ENCODE measurements at regions not wholly inside any gene's neighbourhood (a gene's known extent, or its start where the extent isn't known, plus 50 kb on each side); places are given as distances from the start of the nearest gene placed in this dataset.
A peak's percentile ranks its signal among the peaks of the same experiment; 100 is the strongest.

GRCh38 chr2:150041722-150042425 is 445.6 kb downstream of the RND3 start:
- Histone ChIP-seq H3K4me3 (ENCODE audit: low read length) (no peak overlapping the region), H3K9me3 (ENCODE audit: low read length) (no peaks in the 10 kb centered on the region), H2AFZ (ENCODE audit: low read length) (peak overlapping the region; percentile 33; the same call in 1 of the 2 replicates), H3K36me3 (ENCODE audit: low read depth, low read length) (no peaks in the 10 kb centered on the region), H3K79me2 (ENCODE audit: low read length) (no peaks in the 10 kb centered on the region), H3K27me3 (ENCODE audit: low read length) (no peaks in the 10 kb centered on the region), H3K9me2 (replicated peaks; ENCODE audit: low read length) (peaks cover 3% of the 10 kb centered on the region; the same call in 1 of the 2 replicates), H3K27ac (ENCODE audit: low read length) (0 out of 2 replicates have a peak overlapping the region, but pooled peaks have one; percentile 17), H3K4me2 (ENCODE audit: low read length) (no peak overlapping the region), H3F3A (ENCODE audit: low read length, unreplicated experiment) (no peaks in the 10 kb centered on the region), H4K20me1 (ENCODE audit: low read length) (no peaks in the 10 kb centered on the region), H3K9ac (ENCODE audit: low read length) (no peak overlapping the region), H3K4me1 (ENCODE audit: insufficient read depth, low read length) (peaks cover 44% of the 10 kb centered on the region)
- intact Hi-C loops (cut with micrococcal nuclease), result no loop called here
- TF ChIP-seq CTCF (conservative IDR thresholded peaks at IDR 0.05; ENCODE audit: low read depth, low read length) (no peak), EZH2 (IDR thresholded peaks at IDR 0.05; ENCODE audit: low read length, unreplicated experiment) (no peak), EZH2phosphoT487 (IDR thresholded peaks at IDR 0.05; ENCODE audit: borderline replicate concordance, low read length) (no peak)
- no TSS peak for BruUV-seq (replicated peaks)
- DNase-seq, result peak; percentile 32
- ChIA-PET POLR2A (ENCODE audit: unreplicated experiment) (no interaction called here), CTCF (no interaction called here)
- peak; percentile 34 for ATAC-seq

GRCh38 chr2:150036622-150037021 is 449.0 kb upstream of the MMADHC start:
- no peaks in the 10 kb centered on the region for H4K20me1 ChIP-seq (ENCODE audit: low read length)
- no peaks in the 10 kb centered on the region for H3K27me3 ChIP-seq (ENCODE audit: low read length)
- H3K9me2 ChIP-seq (replicated peaks; ENCODE audit: low read length), result no peaks in the 10 kb centered on the region
- ATAC-seq (no peak; the same call in 1 of the 2 replicates), DNase-seq (no peak)
- ChIA-PET POLR2A (ENCODE audit: unreplicated experiment) (interaction anchor here (0.6 to 0.7 kb wide), 2 partner anchors 11 to 460 kb away, joined by 3 to 5 read pairs; no protein-coding TSS in a partner anchor), CTCF (no interaction called here)
- BruUV-seq (replicated peaks), result no TSS peak
- intact Hi-C loops (cut with micrococcal nuclease), result no loop called here
- H3K4me3 ChIP-seq (ENCODE audit: low read length), result no peak overlapping the region
- no peak for TF ChIP-seq EZH2phosphoT487 (IDR thresholded peaks at IDR 0.05; ENCODE audit: borderline replicate concordance, low read length)
- no peak for TF ChIP-seq CTCF (conservative IDR thresholded peaks at IDR 0.05; ENCODE audit: low read depth, low read length)
- no peak for TF ChIP-seq EZH2 (IDR thresholded peaks at IDR 0.05; ENCODE audit: low read length, unreplicated experiment)
- no peak overlapping the region for H3K27ac ChIP-seq (ENCODE audit: low read length)
- no peaks in the 10 kb centered on the region for H3F3A ChIP-seq (ENCODE audit: low read length, unreplicated experiment)
- peak overlapping the region; percentile 33; the same call in 1 of the 2 replicates for H2AFZ ChIP-seq (ENCODE audit: low read length)
- H3K9ac ChIP-seq (ENCODE audit: low read length), result no peak overlapping the region
- H3K4me2 ChIP-seq (ENCODE audit: low read length), result peak overlapping the region; percentile 58
- no peaks in the 10 kb centered on the region for H3K79me2 ChIP-seq (ENCODE audit: low read length)
- H3K36me3 ChIP-seq (ENCODE audit: low read depth, low read length), result no peaks in the 10 kb centered on the region
- no peaks in the 10 kb centered on the region for H3K9me3 ChIP-seq (ENCODE audit: low read length)
- H3K4me1 ChIP-seq (ENCODE audit: insufficient read depth, low read length), result peaks cover 11% of the 10 kb centered on the region

GRCh38 chr2:150034665-150035064 is 447.1 kb upstream of the MMADHC start:
- H3K9me2 ChIP-seq (replicated peaks; ENCODE audit: low read length), result no peaks in the 10 kb centered on the region
- no peak overlapping the region for H3K4me2 ChIP-seq (ENCODE audit: low read length)
- ATAC-seq, result no peak
- DNase-seq, result no peak
- H4K20me1 ChIP-seq (ENCODE audit: low read length), result no peaks in the 10 kb centered on the region
- H3K27me3 ChIP-seq (ENCODE audit: low read length), result no peaks in the 10 kb centered on the region
- ChIA-PET POLR2A (ENCODE audit: unreplicated experiment) (no interaction called here), CTCF (no interaction called here)
- H3K79me2 ChIP-seq (ENCODE audit: low read length), result no peaks in the 10 kb centered on the region
- intact Hi-C loops (cut with micrococcal nuclease), result no loop called here
- H3K9ac ChIP-seq (ENCODE audit: low read length), result no peak overlapping the region
- no peak overlapping the region for H3K4me3 ChIP-seq (ENCODE audit: low read length)
- BruUV-seq (replicated peaks), result no TSS peak
- no peaks in the 10 kb centered on the region for H3K9me3 ChIP-seq (ENCODE audit: low read length)
- H3K36me3 ChIP-seq (ENCODE audit: low read depth, low read length), result no peaks in the 10 kb centered on the region
- H2AFZ ChIP-seq (ENCODE audit: low read length), result no peak overlapping the region
- no peak overlapping the region for H3K27ac ChIP-seq (ENCODE audit: low read length)
- no peaks in the 10 kb centered on the region for H3F3A ChIP-seq (ENCODE audit: low read length, unreplicated experiment)
- H3K4me1 ChIP-seq (ENCODE audit: insufficient read depth, low read length), result peaks cover 11% of the 10 kb centered on the region
- no peak for TF ChIP-seq EZH2phosphoT487 (IDR thresholded peaks at IDR 0.05; ENCODE audit: borderline replicate concordance, low read length)
- no peak for TF ChIP-seq CTCF (conservative IDR thresholded peaks at IDR 0.05; ENCODE audit: low read depth, low read length)
- no peak for TF ChIP-seq EZH2 (IDR thresholded peaks at IDR 0.05; ENCODE audit: low read length, unreplicated experiment)

Data from PC-3 (cell line).